MM.1S (cell line): ENCODE measurements at regions not wholly inside any gene's neighbourhood (a gene's known extent, or its start where the extent isn't known, plus 50 kb on each side); places are given as distances from the start of the nearest gene placed in this dataset.

Source experiments
- DNase-seq: peaks from one replicate; pipeline ENCODE4 v3.0.0-alpha.2; 2015
- H2AFZ ChIP-seq: fragments of 300-600 bp; sonication (generic); 2 replicates; pipeline ENCODE4 v1.6.0; 2016; ENCODE audit warnings: antibody characterized with exemption, low read length
- H3F3A ChIP-seq: fragments of 300-600 bp; sonication (generic); 2 replicates; pipeline ENCODE4 v1.6.1; 2016; ENCODE audit warnings: mild to moderate bottlenecking, antibody characterized with exemption, low read length, moderate library complexity, mixed read lengths; ENCODE audit not compliant: insufficient read depth
- H3K27ac ChIP-seq: fragments of 300-600 bp; sonication (generic); 2 replicates; pipeline ENCODE4 v1.5.1; 2016; ENCODE audit warnings: mild to moderate bottlenecking, low read length
- H3K27me3 ChIP-seq: fragments of 300-600 bp; sonication (generic); replicated peaks from 2 replicates; pipeline ENCODE4 v1.6.0; 2016; ENCODE audit warnings: low read length; ENCODE audit not compliant: insufficient read depth
- H3K36me3 ChIP-seq: fragments of 300-600 bp; sonication (generic); replicated peaks from 2 replicates; pipeline ENCODE4 v1.6.1; 2016; ENCODE audit warnings: mild to moderate bottlenecking, low read length, mixed read lengths; ENCODE audit not compliant: insufficient read depth
- H3K4me1 ChIP-seq: fragments of 300-600 bp; sonication (generic); 2 replicates; pipeline ENCODE4 v1.6.1; 2016; ENCODE audit warnings: low read length, mixed read lengths
- H3K4me2 ChIP-seq: fragments of 300-600 bp; sonication (generic); 2 replicates; pipeline ENCODE4 v1.6.0; 2016; ENCODE audit warnings: low read depth, low read length
- H3K4me3 ChIP-seq: fragments of 300-600 bp; sonication (generic); 2 replicates; pipeline ENCODE4 v1.5.1; 2016; ENCODE audit warnings: low read length, mixed read lengths
- H3K79me2 ChIP-seq: fragments of 300-600 bp; sonication (generic); 2 replicates; pipeline ENCODE4 v1.6.1; 2016; ENCODE audit warnings: mixed run types, low read length, mixed read lengths
- H3K9ac ChIP-seq: fragments of 300-600 bp; sonication (generic); 2 replicates; pipeline ENCODE4 v1.6.1; 2016; ENCODE audit warnings: low read length, mixed read lengths
- H3K9me2 ChIP-seq: fragments of 300-600 bp; sonication (generic); replicated peaks from 2 replicates; pipeline ENCODE4 v1.6.1; 2016; ENCODE audit warnings: mild to moderate bottlenecking, low read length, mixed read lengths; ENCODE audit not compliant: insufficient read depth
- H3K9me3 ChIP-seq: fragments of 300-600 bp; sonication (generic); replicated peaks from 2 replicates; pipeline ENCODE4 v1.6.1; 2016; ENCODE audit warnings: mild to moderate bottlenecking, low read length, mixed read lengths; ENCODE audit not compliant: insufficient read depth
- H4K20me1 ChIP-seq: fragments of 300-600 bp; sonication (generic); 2 replicates; pipeline ENCODE4 v1.6.1; 2016; ENCODE audit warnings: mild to moderate bottlenecking, low read length, moderate library complexity, mixed read lengths; ENCODE audit not compliant: insufficient read depth
- EZH2 ChIP-seq: fragments of 300-600 bp; sonication (generic); optimal IDR thresholded peaks from 2 replicates; pipeline ENCODE3; 2017; ENCODE audit warnings: low read depth, mild to moderate bottlenecking, antibody characterized with exemption, low read length, mixed read lengths
- EZH2phosphoT487 ChIP-seq: fragments of 300-600 bp; sonication (generic); IDR thresholded peaks from 2 replicates; pipeline ENCODE4 v1.6.1; 2018; ENCODE audit warnings: antibody characterized with exemption, low read length
- TF ChIP-seq, protein P1 (sequence below): fragments of 300-600 bp; sonication (generic); IDR thresholded peaks from 2 replicates; pipeline ENCODE4 v1.5.1; 2016; ENCODE audit warnings: antibody characterized with exemption, low read length, mixed read lengths

- Histone ChIP-seq H3K4me3 (no peak overlapping the region), H3K79me2 (no peaks in the 10 kb centered on the region), H4K20me1 (no peaks in the 10 kb centered on the region), H3K27me3 (no peaks in the 10 kb centered on the region), H3F3A (no peaks in the 10 kb centered on the region), H2AFZ (no peak overlapping the region), H3K27ac (no peak overlapping the region), H3K36me3 (no peaks in the 10 kb centered on the region), H3K9me2 (no peaks in the 10 kb centered on the region), H3K9ac (no peak overlapping the region), H3K9me3 (no peaks in the 10 kb centered on the region), H3K4me1 (no peaks in the 10 kb centered on the region), H3K4me2 (no peak overlapping the region)
- TF ChIP-seq EZH2: no peak
- TF ChIP-seq, protein P1, sequence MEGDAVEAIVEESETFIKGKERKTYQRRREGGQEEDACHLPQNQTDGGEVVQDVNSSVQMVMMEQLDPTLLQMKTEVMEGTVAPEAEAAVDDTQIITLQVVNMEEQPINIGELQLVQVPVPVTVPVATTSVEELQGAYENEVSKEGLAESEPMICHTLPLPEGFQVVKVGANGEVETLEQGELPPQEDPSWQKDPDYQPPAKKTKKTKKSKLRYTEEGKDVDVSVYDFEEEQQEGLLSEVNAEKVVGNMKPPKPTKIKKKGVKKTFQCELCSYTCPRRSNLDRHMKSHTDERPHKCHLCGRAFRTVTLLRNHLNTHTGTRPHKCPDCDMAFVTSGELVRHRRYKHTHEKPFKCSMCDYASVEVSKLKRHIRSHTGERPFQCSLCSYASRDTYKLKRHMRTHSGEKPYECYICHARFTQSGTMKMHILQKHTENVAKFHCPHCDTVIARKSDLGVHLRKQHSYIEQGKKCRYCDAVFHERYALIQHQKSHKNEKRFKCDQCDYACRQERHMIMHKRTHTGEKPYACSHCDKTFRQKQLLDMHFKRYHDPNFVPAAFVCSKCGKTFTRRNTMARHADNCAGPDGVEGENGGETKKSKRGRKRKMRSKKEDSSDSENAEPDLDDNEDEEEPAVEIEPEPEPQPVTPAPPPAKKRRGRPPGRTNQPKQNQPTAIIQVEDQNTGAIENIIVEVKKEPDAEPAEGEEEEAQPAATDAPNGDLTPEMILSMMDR: no peak
- no peak for TF ChIP-seq EZH2phosphoT487
- DNase-seq: no peak
Measured at GRCh38 chr7:145193951-145194350, 358.1 kb upstream of the TPK1 start.

GRCh38 chr7:145184956-145185355, 349.1 kb upstream of the TPK1 start:
- Histone ChIP-seq H3K79me2 (no peaks in the 10 kb centered on the region), H3K36me3 (no peaks in the 10 kb centered on the region), H3F3A (no peaks in the 10 kb centered on the region), H3K4me3 (no peak overlapping the region), H2AFZ (no peak overlapping the region), H3K27me3 (no peaks in the 10 kb centered on the region), H3K9ac (no peak overlapping the region), H3K9me2 (no peaks in the 10 kb centered on the region), H4K20me1 (no peaks in the 10 kb centered on the region), H3K4me2 (no peak overlapping the region), H3K9me3 (no peaks in the 10 kb centered on the region), H3K4me1 (no peaks in the 10 kb centered on the region), H3K27ac (no peak overlapping the region)
- TF ChIP-seq, protein P1: no peak
- TF ChIP-seq EZH2phosphoT487: no peak
- no peak for TF ChIP-seq EZH2
- no peak for DNase-seq

- DNase-seq: no peak
- no peaks in the 10 kb centered on the region for H3K36me3 ChIP-seq
- no peaks in the 10 kb centered on the region for H3K79me2 ChIP-seq
- H3K27ac ChIP-seq: no peak overlapping the region
- no peaks in the 10 kb centered on the region for H3K4me1 ChIP-seq
- no peaks in the 10 kb centered on the region for H3K27me3 ChIP-seq
- TF ChIP-seq EZH2phosphoT487 (no peak), EZH2 (no peak)
- TF ChIP-seq, protein P1: no peak
- no peak overlapping the region for H3K9ac ChIP-seq
- no peaks in the 10 kb centered on the region for H3K9me3 ChIP-seq
- H3K4me3 ChIP-seq: no peak overlapping the region
- no peaks in the 10 kb centered on the region for H3K9me2 ChIP-seq
- H3K4me2 ChIP-seq: no peak overlapping the region
- H3F3A ChIP-seq: no peaks in the 10 kb centered on the region
- H2AFZ ChIP-seq: no peak overlapping the region
- no peaks in the 10 kb centered on the region for H4K20me1 ChIP-seq
Measured at GRCh38 chr7:145183069-145183468, 347.2 kb upstream of the TPK1 start.

GRCh38 chr7:145175366-145175765, 339.5 kb upstream of the TPK1 start:
- H3K4me2 ChIP-seq: no peak overlapping the region
- H3K79me2 ChIP-seq: no peaks in the 10 kb centered on the region
- H3K9me2 ChIP-seq: no peaks in the 10 kb centered on the region
- no peak overlapping the region for H3K9ac ChIP-seq
- DNase-seq: no peak
- no peaks in the 10 kb centered on the region for H3K9me3 ChIP-seq
- no peaks in the 10 kb centered on the region for H3K27me3 ChIP-seq
- no peak overlapping the region for H3K27ac ChIP-seq
- no peaks in the 10 kb centered on the region for H4K20me1 ChIP-seq
- H2AFZ ChIP-seq: no peak overlapping the region
- no peaks in the 10 kb centered on the region for H3K36me3 ChIP-seq
- H3K4me1 ChIP-seq: no peaks in the 10 kb centered on the region
- H3F3A ChIP-seq: no peaks in the 10 kb centered on the region
- no peak for TF ChIP-seq EZH2
- TF ChIP-seq EZH2phosphoT487: no peak
- TF ChIP-seq, protein P1: no peak
- H3K4me3 ChIP-seq: no peak overlapping the region
